GM21360 (cell line): ENCODE measurements at regions not wholly inside any gene's neighbourhood (a gene's known extent, or its start where the extent isn't known, plus 50 kb on each side); places are given as distances from the start of the nearest gene placed in this dataset.
"Not testable (repeated sequence)": the region's sequence is repeated elsewhere in the genome, so short reads cannot be mapped to it uniquely, and the experiment has no call there.

ENCODE experiments used
- ATAC-seq: cut with Tn5 transposase; IDR thresholded peaks from one replicate; pipeline ENCODE4 v1.9.1; 2021; ENCODE audit warnings: mild to moderate bottlenecking, moderate library complexity; ENCODE audit not compliant: unreplicated experiment

DNA sequence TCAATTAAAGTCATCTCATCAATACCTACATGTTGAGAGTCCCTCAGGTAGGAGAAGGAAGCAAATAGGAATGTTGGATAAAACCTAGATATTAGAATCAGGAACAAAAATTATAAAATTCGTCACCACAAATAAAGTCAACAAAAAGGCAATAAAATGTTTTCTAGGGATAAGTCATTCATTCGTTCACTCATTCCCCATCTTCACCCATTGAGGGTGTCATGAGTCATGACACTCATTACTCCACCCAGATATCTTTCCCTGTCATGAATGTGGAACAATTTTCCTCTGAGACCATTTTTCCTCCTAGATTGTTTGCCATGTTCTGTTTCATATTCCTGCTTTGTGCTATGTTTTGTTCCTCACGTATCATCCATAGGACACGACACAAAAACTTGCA, 50.9 kb upstream of the OLIG3 start:
- no peak for ATAC-seq

DNA sequence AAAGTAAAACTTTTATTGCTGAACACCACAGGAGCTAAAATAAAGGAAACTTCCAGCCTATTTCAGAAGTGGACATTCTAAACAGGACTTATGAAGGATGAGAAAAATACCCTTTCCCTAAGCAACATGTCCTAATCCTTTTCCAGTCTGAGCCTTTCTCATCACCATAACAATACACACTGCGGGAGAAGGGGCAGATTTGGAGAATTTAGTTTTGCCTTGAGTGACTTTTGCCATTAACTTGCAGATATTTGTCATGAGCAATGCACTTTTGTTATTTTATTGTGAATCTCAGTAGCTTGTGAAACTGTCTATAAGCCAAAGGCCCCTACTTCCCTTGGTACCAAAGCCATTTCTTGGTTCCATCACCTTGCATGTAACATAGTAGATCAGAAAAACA, 53.0 kb upstream of the OLIG3 start:
- no peak for ATAC-seq

DNA sequence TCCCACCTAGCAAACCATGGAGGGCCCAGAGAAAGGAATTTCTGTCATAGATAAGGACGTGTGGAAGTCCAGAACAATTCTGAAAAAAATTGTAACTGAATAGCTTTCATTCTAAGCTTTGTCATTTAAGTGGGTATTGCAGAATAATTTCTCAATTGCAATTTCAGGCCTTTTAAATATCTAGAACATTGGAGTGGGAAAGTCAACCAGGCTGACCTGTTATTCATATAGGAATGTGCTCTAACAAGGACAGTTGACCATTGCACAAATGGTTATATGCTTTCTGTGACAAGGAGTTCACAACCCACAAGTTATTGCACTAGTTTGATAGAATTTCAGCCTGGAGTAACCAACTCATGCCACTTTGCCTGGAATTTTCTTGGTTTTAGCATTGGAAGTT, 53.4 kb upstream of the OLIG3 start:
- no peak for ATAC-seq

DNA sequence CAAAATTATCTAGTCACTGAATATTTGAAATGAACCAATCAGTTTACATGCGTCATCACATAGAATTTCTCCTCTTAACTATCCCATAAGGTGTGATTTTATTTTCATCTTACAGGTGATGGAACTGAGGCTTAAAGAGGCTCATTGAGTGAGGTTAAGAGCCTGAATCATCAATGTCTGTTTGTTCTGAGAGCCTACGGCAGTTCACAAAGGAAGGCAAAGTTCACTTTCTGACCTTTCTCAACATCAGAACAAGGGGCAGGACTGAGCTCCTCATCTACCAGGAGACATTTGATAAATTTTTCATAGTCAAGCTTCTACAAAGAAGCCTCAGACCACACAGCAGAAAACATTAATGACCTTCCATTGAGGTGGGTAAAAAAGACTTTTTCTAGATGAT, 54.9 kb upstream of the OLIG3 start:
- no peak for ATAC-seq

DNA sequence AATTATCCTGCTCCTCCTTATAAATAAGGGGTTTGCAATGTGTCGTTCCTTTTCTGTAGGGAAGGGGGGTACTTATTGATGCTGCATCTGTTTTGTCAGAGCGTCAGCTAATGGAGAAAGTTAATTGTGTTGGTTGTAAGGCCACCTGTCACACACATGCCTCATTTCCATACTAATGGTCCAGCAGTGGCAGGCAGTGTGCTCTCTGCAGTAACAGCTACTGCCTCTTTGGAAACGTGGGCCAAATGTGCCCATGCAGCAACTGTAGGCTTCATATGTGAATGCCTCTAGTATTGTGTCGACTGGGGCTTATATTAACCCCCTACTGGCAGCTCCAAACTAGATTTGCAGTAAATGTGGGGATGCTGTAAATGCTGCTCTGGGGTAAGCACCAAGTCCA, 56.3 kb upstream of the OLIG3 start:
- no peak for ATAC-seq

DNA sequence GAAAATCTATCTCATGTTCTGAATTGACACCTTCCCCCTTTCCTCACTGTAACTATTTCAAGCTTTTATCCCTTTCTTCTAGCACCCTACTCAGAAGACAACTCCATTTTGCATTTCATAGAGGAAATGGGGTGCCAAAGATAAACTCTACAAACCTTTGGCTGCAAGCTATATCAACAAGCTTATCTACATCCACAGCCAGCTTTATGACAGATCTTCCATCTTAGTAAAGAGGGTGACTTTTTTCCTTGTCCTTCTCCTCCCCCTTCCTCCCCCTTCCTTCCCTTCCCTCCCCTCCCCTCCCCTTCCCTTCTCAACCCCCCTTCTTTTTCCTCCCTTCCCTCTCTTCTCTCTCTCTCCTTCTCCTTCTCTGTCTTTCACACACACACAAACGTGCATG, 58.0 kb upstream of the OLIG3 start:
- ATAC-seq: no peak

DNA sequence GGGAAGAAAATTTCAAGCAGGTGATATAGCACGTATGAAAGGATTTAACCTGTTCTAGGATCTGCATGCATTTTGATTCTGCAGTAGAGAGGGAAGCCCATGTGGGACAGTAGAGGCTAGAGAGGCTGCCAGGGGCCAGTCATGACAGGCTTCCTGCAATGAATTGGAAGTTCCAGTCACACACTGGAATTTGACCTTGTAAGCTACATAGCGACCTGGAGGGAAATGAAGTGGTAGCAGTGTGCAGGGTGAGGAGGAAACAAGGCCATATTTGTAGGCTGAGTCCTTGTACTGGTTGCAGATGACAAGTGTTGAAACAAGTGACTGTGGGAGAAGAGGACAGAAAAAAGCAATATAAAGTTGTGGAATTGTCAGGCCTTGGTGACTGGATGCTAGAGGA, 58.6 kb upstream of the OLIG3 start:
- ATAC-seq: no peak

DNA sequence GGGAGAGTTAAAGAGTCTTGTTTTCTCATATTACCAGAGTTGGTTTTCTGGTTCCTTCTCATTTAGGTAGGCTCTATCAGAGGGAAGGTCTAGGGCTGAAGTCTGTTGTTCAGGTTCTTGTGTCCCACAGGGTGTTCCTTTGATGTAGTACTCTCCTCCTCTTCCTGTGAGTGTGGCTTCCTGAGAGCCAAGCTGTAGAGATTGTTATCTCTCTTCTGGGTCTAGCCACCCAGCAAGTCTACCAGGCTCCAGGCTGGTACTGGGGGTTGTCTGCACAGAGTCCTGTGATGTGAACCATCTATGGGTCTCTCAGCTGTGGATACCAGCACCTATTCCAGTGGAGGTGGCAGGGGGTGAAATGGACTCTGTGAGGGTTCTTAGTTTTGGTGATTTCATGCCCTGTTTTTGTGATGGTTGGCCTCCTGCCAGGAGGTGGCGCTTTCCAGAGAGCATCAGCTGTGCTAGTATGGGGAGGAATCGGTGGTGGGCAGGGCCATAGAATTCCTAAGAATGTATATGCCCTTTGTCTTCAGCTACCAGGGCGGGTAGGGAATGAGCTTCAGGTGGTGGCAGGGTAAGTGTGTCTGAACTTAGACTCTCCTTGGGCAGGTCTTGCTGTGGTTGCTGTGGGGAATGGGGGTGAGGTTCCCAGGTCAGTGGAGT, 65.5 kb upstream of the OLIG3 start:
- not testable (repeated sequence) for ATAC-seq

DNA sequence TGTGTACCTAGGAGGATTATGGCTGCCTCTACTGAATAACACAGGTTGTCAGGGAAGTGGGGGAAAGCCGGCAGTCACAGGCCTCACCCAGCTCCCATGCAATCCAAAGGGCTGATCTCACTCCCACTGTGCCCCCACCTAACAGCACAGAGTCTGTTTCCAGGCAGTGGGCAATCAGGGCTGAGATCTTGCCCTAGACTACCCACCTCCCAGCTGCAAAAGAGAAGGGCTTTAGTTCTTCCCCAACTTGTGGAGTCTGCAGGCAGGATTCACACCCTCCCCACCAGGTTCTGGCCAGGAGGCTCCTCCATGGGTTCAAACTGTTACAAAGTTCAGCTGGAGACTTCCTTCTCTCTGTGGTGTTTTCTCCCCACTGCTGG, 66.0 kb upstream of the OLIG3 start:
- ATAC-seq: no peak

DNA sequence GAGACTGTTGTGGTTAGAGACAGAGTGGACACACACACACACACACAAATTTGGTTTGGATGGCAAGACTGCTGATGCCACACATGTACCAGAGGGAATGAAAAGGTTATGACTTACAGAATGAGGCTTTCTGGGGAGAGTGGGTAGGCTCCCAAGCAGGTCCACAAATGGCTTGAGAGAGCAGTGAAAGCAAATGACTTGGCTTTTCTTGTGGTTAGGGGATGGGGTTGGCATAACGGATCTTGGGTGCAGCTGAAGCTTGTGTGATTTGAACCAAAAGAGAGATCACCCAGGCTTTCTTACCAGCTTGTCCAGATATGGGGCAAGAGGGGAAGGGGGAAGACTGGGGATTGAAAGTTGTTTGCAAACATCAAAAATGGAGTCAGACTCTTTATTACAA, 73.9 kb upstream of the OLIG3 start:
- no peak for ATAC-seq

DNA sequence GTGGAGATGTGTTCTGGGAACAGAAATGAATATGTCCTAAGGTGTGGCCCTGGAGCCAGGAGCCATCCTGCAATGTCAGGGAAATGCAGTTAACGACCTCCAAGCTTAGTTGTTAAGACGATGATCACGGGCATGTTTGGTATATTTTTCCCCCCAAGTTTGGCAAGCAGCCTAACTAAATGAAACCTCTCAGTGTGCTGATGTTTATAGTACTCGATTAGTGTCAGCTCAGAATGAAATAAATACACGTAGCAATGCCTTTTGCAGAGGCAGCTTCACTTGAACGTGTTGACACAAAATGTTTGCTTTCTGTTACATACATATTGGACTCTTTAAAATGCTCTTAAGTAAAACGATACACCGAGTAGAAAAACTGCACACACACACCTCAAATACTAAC, 76.2 kb upstream of the OLIG3 start:
- ATAC-seq: no peak

DNA sequence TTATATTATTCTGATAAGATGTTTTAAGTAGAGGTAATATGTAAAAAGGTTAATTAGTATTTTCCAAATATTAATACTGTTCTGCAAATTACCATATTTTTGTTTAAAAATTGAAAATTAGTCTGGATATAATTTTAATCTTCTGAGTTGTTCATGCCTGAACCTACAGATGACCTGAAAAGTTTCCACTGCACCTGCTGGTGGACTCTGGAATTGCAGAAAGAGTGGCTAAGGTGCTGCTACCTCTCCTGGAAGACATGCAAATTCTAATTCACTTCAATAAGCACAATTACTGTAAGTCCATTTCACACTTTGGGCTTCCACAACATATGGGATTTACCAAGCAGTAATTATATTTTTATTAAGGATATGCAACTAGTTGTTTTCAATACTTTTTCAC, 77.7 kb upstream of the OLIG3 start:
- ATAC-seq: no peak

DNA sequence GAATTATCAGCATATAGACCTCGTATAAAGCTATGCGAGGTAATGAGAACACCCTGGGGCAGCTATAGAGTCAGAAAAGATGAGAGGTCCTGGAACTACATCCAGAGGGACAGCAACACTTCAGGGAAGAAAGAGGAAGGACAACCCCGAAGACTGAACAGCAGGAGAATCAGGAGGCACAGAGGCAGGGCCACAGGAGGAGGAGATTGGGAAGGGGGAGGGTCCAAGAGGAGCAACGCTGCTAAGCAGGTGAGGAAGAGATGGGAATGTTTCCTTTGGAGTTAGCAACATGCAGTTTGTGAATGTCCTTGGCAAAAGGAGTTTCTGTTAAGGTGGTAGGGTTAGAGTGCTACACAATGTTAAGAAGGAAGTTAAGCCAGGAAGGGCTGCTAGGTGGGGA, 79.5 kb upstream of the OLIG3 start:
- no peak for ATAC-seq

DNA sequence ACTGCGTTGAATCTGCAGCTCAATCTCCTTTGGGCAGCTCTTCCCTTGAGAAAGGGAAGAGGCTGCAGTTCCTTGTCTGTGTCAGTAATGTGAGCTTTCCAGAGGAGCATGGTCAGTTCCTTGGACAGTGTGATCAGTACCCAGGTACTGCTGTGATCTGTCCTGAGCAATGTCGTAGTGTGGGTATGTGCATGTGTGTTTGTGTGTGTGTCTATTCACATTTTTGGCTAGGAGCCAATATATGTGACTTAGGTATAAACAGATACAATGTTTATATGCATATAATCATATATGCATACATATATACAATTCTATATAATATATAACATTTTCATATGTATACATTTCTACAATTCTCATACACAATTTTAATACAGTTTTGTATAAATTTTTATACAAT, 85.4 kb upstream of the OLIG3 start:
- ATAC-seq: no peak

DNA sequence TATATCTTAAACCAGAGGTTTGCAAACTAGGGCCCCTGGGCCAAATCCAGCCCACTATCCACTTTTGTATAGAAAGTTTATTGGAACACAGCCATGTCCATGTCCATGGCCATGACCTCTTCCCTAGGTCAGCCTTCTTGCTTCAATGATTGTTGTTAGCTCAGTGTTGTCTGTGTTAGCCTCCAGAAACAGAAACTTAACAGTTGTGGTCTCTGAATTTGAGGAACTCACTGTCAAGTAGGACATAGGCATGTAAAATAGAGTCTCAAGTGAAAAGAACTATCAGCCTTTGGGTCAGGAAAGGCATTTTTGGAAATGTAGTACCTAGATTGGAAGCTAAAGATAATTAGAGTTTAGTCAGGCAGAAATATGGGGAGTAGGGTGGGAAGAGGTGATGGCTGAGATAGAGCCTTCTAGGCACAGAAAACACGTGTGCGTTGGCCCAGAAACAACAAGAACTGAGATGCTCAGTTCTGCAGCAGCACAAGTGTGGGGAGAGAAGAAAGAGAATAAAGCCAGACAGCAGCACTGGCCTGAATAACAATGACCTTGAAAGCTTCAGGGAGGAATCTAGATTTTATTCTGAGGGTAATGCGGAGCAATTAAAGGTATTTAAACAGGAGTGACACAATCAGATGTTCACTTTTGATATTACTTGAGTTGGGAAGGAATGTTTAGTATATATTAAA, 87.0 kb upstream of the OLIG3 start:
- ATAC-seq: no peak

DNA sequence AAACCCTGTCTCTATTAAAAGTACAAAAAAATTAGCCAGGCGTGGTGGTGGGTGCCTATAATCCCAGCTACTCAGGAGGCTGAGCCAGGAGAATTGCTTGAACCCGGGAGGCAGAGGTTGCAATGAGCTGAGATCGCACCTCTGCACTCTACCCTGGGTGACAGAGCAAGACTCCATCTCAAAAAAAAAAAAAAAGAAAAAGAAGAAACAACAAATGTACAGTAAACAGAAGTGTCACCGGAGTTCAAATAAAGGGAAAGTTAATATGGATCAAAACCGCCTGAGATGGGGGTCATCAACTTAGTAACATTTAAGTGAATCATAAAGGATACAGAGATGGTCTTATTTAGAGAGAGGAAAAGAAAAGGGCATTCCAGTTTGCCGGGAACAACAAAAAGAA, 89.3 kb upstream of the OLIG3 start:
- ATAC-seq: not testable (repeated sequence)

DNA sequence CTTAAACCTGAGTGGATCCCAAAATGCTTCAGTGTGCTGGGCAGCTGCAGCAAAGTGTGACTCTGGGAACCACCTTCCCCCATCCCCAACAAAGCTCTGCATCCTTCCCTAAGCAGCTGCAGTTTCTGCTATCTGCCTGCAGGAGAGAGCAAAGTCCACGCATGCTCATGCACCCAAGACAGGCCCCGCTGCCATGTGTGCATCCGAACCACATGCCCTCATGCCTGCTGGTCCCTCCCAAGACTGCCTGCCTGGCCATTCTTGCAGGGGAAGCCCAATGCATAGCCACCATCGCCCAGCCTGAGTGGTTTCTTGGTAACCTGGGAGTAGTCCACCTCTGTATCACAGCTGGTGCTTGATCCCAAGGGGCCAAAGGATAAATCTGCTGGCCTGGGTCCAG, 94.3 kb upstream of the OLIG3 start:
- ATAC-seq: no peak

DNA sequence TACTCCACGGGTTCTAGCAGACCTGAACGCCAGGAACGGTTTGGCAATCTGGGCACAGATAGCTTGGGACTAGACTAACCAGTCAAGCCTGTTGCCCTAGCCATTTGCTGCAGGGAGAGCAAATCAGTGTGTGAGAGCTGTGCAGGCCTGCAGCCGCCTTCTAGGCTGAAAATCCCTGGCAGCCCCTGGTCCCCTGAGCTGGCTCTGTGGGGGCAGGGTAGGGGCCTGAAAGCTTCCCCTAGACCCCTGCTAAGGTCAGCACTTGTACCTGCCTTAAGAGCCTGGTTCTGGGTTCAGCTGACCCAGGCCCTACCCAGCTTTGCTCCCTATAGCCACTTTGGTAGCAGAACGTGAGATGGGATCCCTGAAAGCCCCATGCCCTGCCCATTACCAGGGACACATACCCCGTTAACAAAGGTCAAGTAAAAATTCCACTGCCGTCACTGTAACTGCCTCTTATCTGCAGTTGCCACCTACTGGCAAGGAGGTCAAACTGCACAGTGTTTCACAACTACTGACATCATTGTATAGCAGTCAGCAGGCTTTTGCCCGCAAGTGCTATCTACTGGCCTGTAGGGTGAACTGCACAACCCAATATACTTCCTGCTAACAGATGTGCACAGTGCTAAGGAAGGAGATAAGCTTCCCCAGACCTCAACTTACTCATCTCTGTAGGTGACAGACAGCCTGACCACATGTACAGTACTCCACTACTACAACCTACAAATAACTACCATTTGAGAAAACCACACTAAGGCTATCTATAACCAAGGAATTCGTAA, 95.1 kb upstream of the OLIG3 start:
- peak; percentile 95 for ATAC-seq

DNA sequence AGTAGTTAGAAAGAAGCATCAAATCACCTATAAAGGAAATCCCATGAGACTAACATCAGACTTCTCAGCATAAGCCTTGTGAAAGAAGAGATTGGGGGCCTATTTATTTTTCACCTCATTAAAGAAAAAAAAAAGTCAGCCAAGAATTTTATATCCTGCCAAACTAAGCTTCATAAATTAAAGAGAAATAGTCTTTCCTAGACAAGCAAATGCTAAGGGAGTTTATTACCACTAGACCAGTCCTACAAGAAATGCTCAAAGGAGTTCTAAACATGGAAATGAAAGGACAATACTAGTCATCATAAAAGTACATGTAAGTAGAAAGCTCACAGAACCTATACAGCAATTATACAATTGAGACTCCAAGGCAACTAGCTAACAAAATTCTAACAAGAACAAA, 96.5 kb upstream of the OLIG3 start:
- ATAC-seq: no peak

DNA sequence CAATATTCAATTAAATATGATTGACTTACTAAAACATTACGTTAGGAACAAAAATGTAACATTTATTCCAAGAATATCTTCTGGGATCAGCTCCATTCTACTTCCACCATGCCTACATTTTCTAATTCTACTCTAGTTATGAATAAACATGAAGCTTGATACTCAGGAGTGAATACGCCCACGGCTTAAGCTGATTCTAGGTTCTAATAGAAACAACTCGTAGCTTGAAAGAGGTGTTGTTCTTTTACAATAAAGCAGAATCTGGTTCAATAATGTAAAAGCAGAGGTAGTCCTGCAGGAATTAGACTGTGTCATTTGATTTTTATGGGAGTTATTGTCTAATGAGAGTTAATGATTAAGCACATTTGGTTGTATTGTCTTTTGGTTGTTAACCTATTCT, 107.3 kb upstream of the OLIG3 start:
- no peak for ATAC-seq

DNA sequence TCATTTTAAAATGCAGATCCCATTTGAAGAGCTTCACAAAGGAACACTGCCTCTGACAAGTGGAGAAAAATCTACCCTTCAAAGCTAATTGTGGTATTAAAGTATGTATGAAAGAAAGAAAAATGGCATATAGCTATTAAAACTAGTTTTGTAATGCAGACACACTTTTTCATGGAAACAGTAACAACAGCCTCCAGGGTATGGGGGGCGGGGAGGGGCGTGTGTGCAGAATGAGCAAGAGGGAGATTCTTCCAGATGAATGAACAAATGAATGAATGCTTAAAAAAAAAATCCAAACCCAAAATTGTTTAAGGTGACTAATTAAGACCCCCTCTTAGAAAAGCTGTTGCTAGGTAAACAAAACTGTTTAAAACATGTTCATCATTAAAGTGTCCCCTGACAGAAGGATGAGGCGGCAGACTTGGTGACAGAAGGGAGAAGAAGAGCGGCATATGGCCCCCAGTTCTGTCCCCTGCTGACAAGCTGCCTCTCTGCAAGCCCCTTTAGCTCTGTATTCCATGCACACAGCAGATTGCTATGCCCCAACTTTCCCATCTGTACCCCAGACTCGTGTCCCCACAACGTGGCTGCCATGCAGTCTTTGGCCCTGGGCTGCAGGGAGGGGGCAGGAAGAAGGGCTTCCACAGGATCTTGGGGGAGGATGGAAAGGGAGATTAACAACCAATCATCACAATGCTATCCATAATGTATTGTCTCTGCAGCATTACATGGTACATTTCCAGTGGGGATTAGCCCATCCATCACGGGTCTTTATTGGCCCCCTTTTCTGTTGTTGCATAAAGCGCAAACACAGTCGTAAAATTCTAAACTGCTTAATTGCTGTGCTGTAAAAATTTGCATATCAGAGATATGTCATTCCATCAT, 108.4 kb upstream of the OLIG3 start:
- no peak for ATAC-seq
